CD4-positive, alpha-beta T cell (primary cell): ENCODE measurements at regions not wholly inside any gene's neighbourhood (a gene's known extent, or its start where the extent isn't known, plus 50 kb on each side); places are given as distances from the start of the nearest gene placed in this dataset.

ENCODE experiments used
- ATAC-seq: fragments of 200-7000 bp; cut with Tn5 transposase; one replicate; pipeline ENCODE4 v1.10.0; 2022; ENCODE audit warnings: mild to moderate bottlenecking; ENCODE audit not compliant: poor library complexity
- CTCF ChIA-PET: fragments of 350-600 bp; sonication (Branson Sonifier 250); formaldehyde crosslinking; loops from one replicate; lab custom pipeline; 2021; ENCODE audit warnings: antibody characterized with exemption, inconsistent platforms; lab: Charles Lee
- POLR2A ChIA-PET: fragments of 350-600 bp; sonication (Branson Sonifier 250); formaldehyde crosslinking; loops from one replicate; lab custom pipeline; 2021; ENCODE audit warnings: antibody characterized with exemption, inconsistent platforms; lab: Charles Lee
- DNase-seq, 14 experiments: peaks; one replicate each; pipeline ENCODE4 v3.0.0-alpha.2; 2013 to 2020; ENCODE audit warnings: mixed read lengths in 2 of 14
- H3K27ac ChIP-seq, 2 donors: one replicate each; pipeline versions ENCODE4 v1.5.1 to v1.7.0; 2013; ENCODE audit warnings: low read length in 2 of 2, low read depth in 1 of 2, mild to moderate bottlenecking in 1 of 2
- H3K27me3 ChIP-seq, 2 experiments: 1 replicate in 1 of 2; 2 replicates in 1 of 2; pipeline versions ENCODE4 v1.6.1 to v1.7.0; 2013; ENCODE audit warnings: low read length in 2 of 2, control low read depth in 1 of 2, mild to moderate bottlenecking in 1 of 2, moderate library complexity in 1 of 2; ENCODE audit not compliant: insufficient read depth in 2 of 2, control insufficient read depth in 1 of 2
- H3K36me3 ChIP-seq: one replicate; pipeline ENCODE4 v1.6.1; 2013; ENCODE audit warnings: low read length, control low read depth; ENCODE audit not compliant: insufficient read depth
- H3K4me1 ChIP-seq: one replicate; pipeline ENCODE4 v1.6.1; 2013; ENCODE audit warnings: low read length, control low read depth; ENCODE audit not compliant: insufficient read depth
- H3K4me3 ChIP-seq: one replicate; pipeline ENCODE4 v1.5.1; 2013; ENCODE audit warnings: mild to moderate bottlenecking, low read length, moderate library complexity
- H3K9me3 ChIP-seq, 2 experiments: 1 replicate in 1 of 2; 2 replicates in 1 of 2; pipeline versions ENCODE4 v1.6.1 to v1.7.0; 2013; ENCODE audit warnings: low read length in 2 of 2, mild to moderate bottlenecking in 2 of 2, control low read depth in 1 of 2, moderate library complexity in 1 of 2; ENCODE audit not compliant: control insufficient read depth in 1 of 2, insufficient read depth in 1 of 2
- H3K27ac Mint-ChIP-seq: one replicate; pipeline ENCODE4 v1.8.0; 2020; ENCODE audit warnings: mixed read lengths
- H3K27me3 Mint-ChIP-seq: one replicate; pipeline ENCODE4 v1.8.0; 2021; ENCODE audit warnings: mixed read lengths
- H3K36me3 Mint-ChIP-seq: one replicate; pipeline ENCODE4 v1.8.0; 2021; ENCODE audit warnings: low read depth, mixed read lengths
- H3K4me1 Mint-ChIP-seq: one replicate; pipeline ENCODE4 v1.8.0; 2021; ENCODE audit warnings: low read depth, mixed read lengths
- H3K4me3 Mint-ChIP-seq: one replicate; pipeline ENCODE4 v1.8.0; 2020; ENCODE audit warnings: mild to moderate bottlenecking, mixed read lengths
- H3K9me3 Mint-ChIP-seq: one replicate; pipeline ENCODE4 v1.8.0; 2020; ENCODE audit warnings: mixed read lengths
- CTCF ChIP-seq: fragments of 200-600 bp; IDR thresholded peaks from one replicate; pipeline ENCODE4 v1.8.0; 2022; ENCODE audit warnings: antibody characterized with exemption, mild to moderate bottlenecking
- intact Hi-C, 2 experiments: fragments of 100-400 bp; cut with DNase I in 1 of 2; cut with micrococcal nuclease in 1 of 2; formaldehyde crosslinking; loops; one replicate each; pipeline versions ENCODE4 v1.15.1 to v1.9.0; 2023 to 2025; cut with DNase I, micrococcal nuclease

DNA sequence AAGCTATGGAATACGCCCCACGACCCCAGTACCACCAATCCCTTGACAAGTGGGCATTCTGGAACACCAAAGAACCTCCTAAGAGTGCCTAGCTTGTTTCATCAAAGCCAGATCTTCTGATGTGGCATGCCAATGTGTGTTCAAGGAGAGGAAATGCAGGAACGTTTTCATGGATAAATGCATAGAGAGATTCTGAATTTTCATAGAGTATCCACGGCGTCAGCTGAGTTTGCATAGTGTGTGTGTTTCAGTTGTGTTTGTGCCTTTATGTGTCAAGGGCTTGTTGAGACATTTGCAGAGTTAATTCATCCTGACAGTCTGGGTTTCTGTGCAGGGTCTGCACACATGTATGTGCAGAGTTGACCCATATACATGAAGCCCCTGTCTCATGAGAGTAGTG lies 172.7 kb upstream of the LRFN2 start:
- POLR2A ChIA-PET: no interaction called here
- no peaks in the 10 kb centered on the region for H3K4me1 Mint-ChIP-seq
- CTCF ChIA-PET: no interaction called here
- Histone ChIP-seq H3K9me3 (peaks cover 0 to under 1% of the 10 kb centered on the region in 2 experiments), H3K4me3 (no peak overlapping the region), H3K4me1 (no peaks in the 10 kb centered on the region), H3K27ac (no peak overlapping the region), H3K36me3 (no peaks in the 10 kb centered on the region), H3K27me3 (peaks cover 11 to 25% of the 10 kb centered on the region in 2 experiments)
- peaks cover 36% of the 10 kb centered on the region for H3K27me3 Mint-ChIP-seq
- no peak overlapping the region for H3K4me3 Mint-ChIP-seq
- TF ChIP-seq CTCF: no peak
- H3K9me3 Mint-ChIP-seq: no peaks in the 10 kb centered on the region
- DNase-seq (no peak), ATAC-seq (no peak)
- no peak overlapping the region for H3K27ac Mint-ChIP-seq
- no peaks in the 10 kb centered on the region for H3K36me3 Mint-ChIP-seq
- intact Hi-C loops: no loop called here

DNA sequence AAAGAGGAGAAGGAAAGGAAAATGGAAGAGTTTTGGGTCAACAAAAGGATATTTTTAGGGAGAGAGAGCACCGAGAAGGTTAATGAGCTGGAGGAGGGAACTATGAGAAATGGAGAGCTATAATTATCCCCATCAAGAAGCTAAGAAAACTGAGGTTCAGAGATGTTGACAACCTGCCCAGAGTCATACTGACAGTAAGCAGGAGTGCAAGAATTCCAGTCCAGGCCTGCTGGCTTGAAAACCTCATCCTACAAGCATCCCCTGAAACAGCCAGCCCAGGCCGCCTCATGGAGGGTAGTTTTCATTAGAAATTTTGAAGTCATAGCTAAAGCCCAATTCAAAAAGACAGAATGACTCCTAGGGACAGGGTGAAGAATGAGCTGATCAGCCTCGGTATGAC lies 172.1 kb upstream of the LRFN2 start:
- H3K9me3 ChIP-seq: peaks cover 0 to 6% of the 10 kb centered on the region in 2 experiments
- peaks cover 15 to 30% of the 10 kb centered on the region in 2 experiments for H3K27me3 ChIP-seq
- no peaks in the 10 kb centered on the region for H3K4me1 ChIP-seq
- intact Hi-C loops: no loop called here
- H3K36me3 ChIP-seq: no peaks in the 10 kb centered on the region
- Mint-ChIP-seq H3K27me3 (peaks cover 41% of the 10 kb centered on the region), H3K27ac (no peak overlapping the region), H3K4me1 (no peaks in the 10 kb centered on the region), H3K4me3 (no peak overlapping the region), H3K9me3 (no peaks in the 10 kb centered on the region), H3K36me3 (no peaks in the 10 kb centered on the region)
- ATAC-seq (no peak), DNase-seq (no peak)
- H3K4me3 ChIP-seq: no peak overlapping the region
- ChIA-PET POLR2A (no interaction called here), CTCF (no interaction called here)
- H3K27ac ChIP-seq: no peak overlapping the region
- no peak for TF ChIP-seq CTCF

DNA sequence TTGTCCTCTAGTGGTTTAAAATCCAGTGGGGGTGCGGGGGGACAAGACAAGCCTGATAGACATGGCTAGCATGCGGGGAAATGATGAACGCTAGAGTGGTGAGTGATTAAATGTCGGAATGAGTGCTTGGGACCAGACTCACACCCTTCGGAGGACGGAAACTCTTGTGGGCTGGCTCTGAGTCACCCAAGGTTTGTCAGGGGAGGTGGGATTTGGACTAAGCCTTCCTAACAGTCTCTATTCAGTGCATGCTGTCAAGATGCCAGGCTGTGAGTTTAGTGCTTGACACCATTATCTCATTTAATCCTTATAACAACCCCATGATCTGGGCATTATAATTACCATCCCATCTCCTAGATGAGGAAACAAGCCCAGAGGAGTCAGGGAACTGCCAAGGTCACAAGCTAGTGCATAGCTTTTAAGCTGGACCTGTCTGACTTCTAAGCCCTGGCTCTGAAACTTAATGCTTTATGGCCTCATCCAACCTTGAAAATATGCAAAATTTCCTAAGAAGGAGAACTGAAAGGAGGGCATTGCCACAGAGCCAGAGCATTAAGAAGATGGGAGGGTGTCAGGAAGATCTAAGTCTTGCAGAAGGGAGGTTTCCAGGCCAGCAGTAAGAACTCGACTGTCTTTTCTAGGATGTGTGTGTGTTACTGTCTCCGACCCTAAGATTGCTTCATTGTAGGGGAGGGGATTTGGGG lies 168.7 kb upstream of the LRFN2 start:
- Mint-ChIP-seq H3K27ac (no peak overlapping the region), H3K4me3 (no peak overlapping the region), H3K27me3 (peaks cover 53% of the 10 kb centered on the region), H3K4me1 (no peaks in the 10 kb centered on the region), H3K36me3 (no peaks in the 10 kb centered on the region), H3K9me3 (no peaks in the 10 kb centered on the region)
- no peaks in the 10 kb centered on the region for H3K4me1 ChIP-seq
- ATAC-seq (no peak), DNase-seq (no peak)
- intact Hi-C loops: no loop called here
- no peaks in the 10 kb centered on the region for H3K36me3 ChIP-seq
- CTCF ChIA-PET: no interaction called here
- no peak overlapping the region for H3K4me3 ChIP-seq
- peaks cover 17 to 41% of the 10 kb centered on the region in 2 experiments for H3K27me3 ChIP-seq
- POLR2A ChIA-PET: no interaction called here
- peaks cover 0 to 6% of the 10 kb centered on the region in 2 experiments for H3K9me3 ChIP-seq
- no peak for TF ChIP-seq CTCF
- H3K27ac ChIP-seq: no peak overlapping the region
